GM12878 (cell line): ENCODE measurements at regions not wholly inside any gene's neighbourhood (a gene's known extent, or its start where the extent isn't known, plus 50 kb on each side); places are given as distances from the start of the nearest gene placed in this dataset.

Experiments used
- CREB1 ChIP-seq: IDR thresholded peaks from 2 replicates; pipeline ENCODE4 v1.6.1; 2012; ENCODE audit warnings: low read depth, mild to moderate bottlenecking, inconsistent platforms
- CREM ChIP-seq: IDR thresholded peaks from 2 replicates; pipeline ENCODE4 v1.6.1; 2014; ENCODE audit warnings: antibody characterized with exemption, low read depth
- CTCF ChIP-seq, 3 experiments: IDR thresholded peaks in 2 of 3; conservative IDR thresholded peaks in 1 of 3; 2 replicates each; pipeline ENCODE4 v1.5.1; 2011; ENCODE audit warnings: low read depth in 3 of 3, low read length in 3 of 3, mild to moderate bottlenecking in 3 of 3, control low read depth in 2 of 3, moderate library complexity in 2 of 3, inconsistent platforms in 1 of 3, mixed read lengths in 1 of 3; ENCODE audit not compliant: control insufficient read depth in 2 of 3, insufficient read depth in 1 of 3; ENCODE audit errors: extremely low read depth in 1 of 3
- POLR2A ChIP-seq: IDR thresholded peaks from 2 replicates; pipeline ENCODE4 v1.6.1; 2011; ENCODE audit warnings: low read depth, mild to moderate bottlenecking, low read length
- POLR2AphosphoS2 ChIP-seq: IDR thresholded peaks from 2 replicates; pipeline ENCODE4 v1.6.1; 2011; ENCODE audit warnings: low read depth, mild to moderate bottlenecking, low read length, improper control_type of control experiment, moderate library complexity
- RAD21 ChIP-seq: IDR thresholded peaks from 2 replicates; pipeline ENCODE4 v1.6.1; 2011; ENCODE audit warnings: mild to moderate bottlenecking, low read depth, low read length, moderate library complexity; ENCODE audit not compliant: insufficient read depth
- TF ChIP-seq, protein P1 (sequence below): IDR thresholded peaks from 2 replicates; pipeline ENCODE4 v1.6.1; 2012; ENCODE audit warnings: improper control_type of control experiment, low read depth, low read length; ENCODE audit not compliant: insufficient replicate concordance

- TF ChIP-seq CREB1 (no peak), POLR2A (no peak), RAD21 (no peak), CTCF (IDR thresholded peaks at IDR 0.05 in 2 of 3, conservative IDR thresholded peaks at IDR 0.05 in 1 of 3; ENCODE audit: control insufficient read depth in 2 of 3, extremely low read depth in 1 of 3, insufficient read depth in 1 of 3, low read depth in 3 of 3, low read length in 3 of 3) (no peak), POLR2AphosphoS2 (no peak), CREM (no peak)
- TF ChIP-seq, protein P1, sequence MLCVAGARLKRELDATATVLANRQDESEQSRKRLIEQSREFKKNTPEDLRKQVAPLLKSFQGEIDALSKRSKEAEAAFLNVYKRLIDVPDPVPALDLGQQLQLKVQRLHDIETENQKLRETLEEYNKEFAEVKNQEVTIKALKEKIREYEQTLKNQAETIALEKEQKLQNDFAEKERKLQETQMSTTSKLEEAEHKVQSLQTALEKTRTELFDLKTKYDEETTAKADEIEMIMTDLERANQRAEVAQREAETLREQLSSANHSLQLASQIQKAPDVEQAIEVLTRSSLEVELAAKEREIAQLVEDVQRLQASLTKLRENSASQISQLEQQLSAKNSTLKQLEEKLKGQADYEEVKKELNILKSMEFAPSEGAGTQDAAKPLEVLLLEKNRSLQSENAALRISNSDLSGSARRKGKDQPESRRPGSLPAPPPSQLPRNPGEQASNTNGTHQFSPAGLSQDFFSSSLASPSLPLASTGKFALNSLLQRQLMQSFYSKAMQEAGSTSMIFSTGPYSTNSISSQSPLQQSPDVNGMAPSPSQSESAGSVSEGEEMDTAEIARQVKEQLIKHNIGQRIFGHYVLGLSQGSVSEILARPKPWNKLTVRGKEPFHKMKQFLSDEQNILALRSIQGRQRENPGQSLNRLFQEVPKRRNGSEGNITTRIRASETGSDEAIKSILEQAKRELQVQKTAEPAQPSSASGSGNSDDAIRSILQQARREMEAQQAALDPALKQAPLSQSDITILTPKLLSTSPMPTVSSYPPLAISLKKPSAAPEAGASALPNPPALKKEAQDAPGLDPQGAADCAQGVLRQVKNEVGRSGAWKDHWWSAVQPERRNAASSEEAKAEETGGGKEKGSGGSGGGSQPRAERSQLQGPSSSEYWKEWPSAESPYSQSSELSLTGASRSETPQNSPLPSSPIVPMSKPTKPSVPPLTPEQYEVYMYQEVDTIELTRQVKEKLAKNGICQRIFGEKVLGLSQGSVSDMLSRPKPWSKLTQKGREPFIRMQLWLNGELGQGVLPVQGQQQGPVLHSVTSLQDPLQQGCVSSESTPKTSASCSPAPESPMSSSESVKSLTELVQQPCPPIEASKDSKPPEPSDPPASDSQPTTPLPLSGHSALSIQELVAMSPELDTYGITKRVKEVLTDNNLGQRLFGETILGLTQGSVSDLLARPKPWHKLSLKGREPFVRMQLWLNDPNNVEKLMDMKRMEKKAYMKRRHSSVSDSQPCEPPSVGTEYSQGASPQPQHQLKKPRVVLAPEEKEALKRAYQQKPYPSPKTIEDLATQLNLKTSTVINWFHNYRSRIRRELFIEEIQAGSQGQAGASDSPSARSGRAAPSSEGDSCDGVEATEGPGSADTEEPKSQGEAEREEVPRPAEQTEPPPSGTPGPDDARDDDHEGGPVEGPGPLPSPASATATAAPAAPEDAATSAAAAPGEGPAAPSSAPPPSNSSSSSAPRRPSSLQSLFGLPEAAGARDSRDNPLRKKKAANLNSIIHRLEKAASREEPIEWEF: no peak
These were observed 303.7 kb upstream of the CCDC179 start for GRCh38 chr11:23164022-23164421.
